Posterior vena cava (tissue), 2 donors: ENCODE measurements at regions not wholly inside any gene's neighbourhood (a gene's known extent, or its start where the extent isn't known, plus 50 kb on each side); places are given as distances from the start of the nearest gene placed in this dataset.
A peak's percentile ranks its signal among the peaks of the same experiment; 100 is the strongest.
"Not testable (repeated sequence)": the region's sequence is repeated elsewhere in the genome, so short reads cannot be mapped to it uniquely, and the experiment has no call there.

ENCODE experiments used
- DNase-seq: peaks from one replicate; pipeline ENCODE4 v3.0.0-alpha.2; 2020; ENCODE audit warnings: low spot score
- intact Hi-C, 2 donors: fragments of 100-400 bp; cut with DNase I; formaldehyde crosslinking; loops; one replicate each; pipeline versions ENCODE4 v1.14.1 to v1.14.2; 2022 to 2023
- donor health status: DM: yes; HTN: yes; CAD: no.
- donor health status: DM: yes; HTN: yes; CAD: no.

DNA sequence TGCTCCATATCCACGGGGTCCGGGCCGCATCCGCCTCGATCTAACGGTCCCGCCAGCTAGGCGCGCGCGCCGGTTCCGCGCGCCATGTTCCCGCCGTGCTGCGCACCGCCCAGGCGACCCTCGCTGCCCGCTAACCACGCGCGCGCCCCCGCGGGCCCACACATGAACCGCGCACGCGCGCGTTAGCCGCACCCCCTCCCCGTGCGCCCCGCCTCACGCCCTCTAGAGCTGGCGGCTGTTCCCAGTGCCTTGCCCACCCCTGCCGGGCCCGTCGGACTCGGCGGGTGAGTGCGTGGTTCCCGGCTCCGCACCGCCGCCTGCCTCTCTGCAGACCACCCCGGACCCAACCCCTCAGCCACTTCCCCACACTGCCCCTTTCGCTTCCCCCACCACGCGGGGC is 57.3 kb downstream of the TP53TG3F start:
- intact Hi-C loops = not testable (repeated sequence)
- peak; percentile 40 for DNase-seq
